Thoracic aorta (tissue), 2 donors: ENCODE measurements at regions not wholly inside any gene's neighbourhood (a gene's known extent, or its start where the extent isn't known, plus 50 kb on each side); places are given as distances from the start of the nearest gene placed in this dataset.

Experiments used
- ATAC-seq: fragments of 150-250 bp; one replicate; pipeline ENCODE4 v1.8.0; 2017; ENCODE audit warnings: low read depth; ENCODE audit not compliant: insufficient number of reproducible peaks, low FRiP score
- DNase-seq: peaks from one replicate; pipeline ENCODE4 v3.0.0-alpha.2; 2020; ENCODE audit warnings: low spot score
- H3K27ac ChIP-seq, 2 donors: fragments of 200-600 bp; sonication (generic); 1 replicate in 1 of 2; 2 replicates in 1 of 2; pipeline ENCODE4 v1.5.1; 2016; ENCODE audit warnings: mild to moderate bottlenecking in 2 of 2, moderate library complexity in 2 of 2
- H3K27me3 ChIP-seq: fragments of 200-600 bp; sonication (generic); replicated peaks from 2 replicates; pipeline ENCODE4 v1.6.0; 2016; ENCODE audit warnings: mild to moderate bottlenecking; ENCODE audit not compliant: insufficient read depth
- H3K36me3 ChIP-seq: fragments of 200-600 bp; sonication (generic); one replicate; pipeline ENCODE4 v1.5.1; 2016
- H3K4me1 ChIP-seq, 2 donors: fragments of 200-600 bp; sonication (generic); 1 replicate in 1 of 2; 2 replicates in 1 of 2; pipeline versions ENCODE4 v1.5.1 to v1.6.0; 2016; ENCODE audit warnings: low read depth in 2 of 2, mild to moderate bottlenecking in 1 of 2; ENCODE audit not compliant: control insufficient read depth in 1 of 2
- H3K4me3 ChIP-seq: fragments of 200-600 bp; sonication (generic); 2 replicates; pipeline ENCODE4 v1.5.1; 2016; ENCODE audit warnings: mild to moderate bottlenecking
- H3K9me3 ChIP-seq: fragments of 200-600 bp; sonication (generic); 2 replicates; pipeline ENCODE4 v1.5.1; 2016
- TF ChIP-seq, protein P1 (sequence below): fragments of 200-600 bp; sonication (generic); IDR thresholded peaks from one replicate; pipeline ENCODE4 v1.5.1; 2019; ENCODE audit warnings: antibody characterized with exemption

DNA sequence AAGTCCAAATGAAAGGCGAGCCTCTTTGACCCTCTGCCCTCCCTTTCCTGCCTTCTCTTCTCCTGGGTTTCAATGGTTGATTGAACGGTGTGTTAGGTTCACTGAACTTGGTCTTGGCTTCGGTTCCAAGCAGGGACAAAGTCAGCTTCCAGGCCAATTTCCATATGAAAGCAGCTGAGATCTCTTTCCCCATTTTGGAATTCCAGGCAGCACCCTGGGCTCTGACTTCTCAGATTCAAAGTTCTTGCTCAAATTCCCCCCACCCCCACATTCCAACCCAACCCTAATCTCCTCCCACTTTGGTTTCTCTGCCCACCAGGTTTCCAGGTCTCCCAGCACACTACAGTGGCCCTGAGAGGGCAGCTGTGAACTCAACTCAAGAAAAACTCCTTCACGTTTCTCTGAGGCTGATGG, 231.0 kb downstream of the INSIG2 start:
- TF ChIP-seq, protein P1, sequence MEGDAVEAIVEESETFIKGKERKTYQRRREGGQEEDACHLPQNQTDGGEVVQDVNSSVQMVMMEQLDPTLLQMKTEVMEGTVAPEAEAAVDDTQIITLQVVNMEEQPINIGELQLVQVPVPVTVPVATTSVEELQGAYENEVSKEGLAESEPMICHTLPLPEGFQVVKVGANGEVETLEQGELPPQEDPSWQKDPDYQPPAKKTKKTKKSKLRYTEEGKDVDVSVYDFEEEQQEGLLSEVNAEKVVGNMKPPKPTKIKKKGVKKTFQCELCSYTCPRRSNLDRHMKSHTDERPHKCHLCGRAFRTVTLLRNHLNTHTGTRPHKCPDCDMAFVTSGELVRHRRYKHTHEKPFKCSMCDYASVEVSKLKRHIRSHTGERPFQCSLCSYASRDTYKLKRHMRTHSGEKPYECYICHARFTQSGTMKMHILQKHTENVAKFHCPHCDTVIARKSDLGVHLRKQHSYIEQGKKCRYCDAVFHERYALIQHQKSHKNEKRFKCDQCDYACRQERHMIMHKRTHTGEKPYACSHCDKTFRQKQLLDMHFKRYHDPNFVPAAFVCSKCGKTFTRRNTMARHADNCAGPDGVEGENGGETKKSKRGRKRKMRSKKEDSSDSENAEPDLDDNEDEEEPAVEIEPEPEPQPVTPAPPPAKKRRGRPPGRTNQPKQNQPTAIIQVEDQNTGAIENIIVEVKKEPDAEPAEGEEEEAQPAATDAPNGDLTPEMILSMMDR = no peak
- no peaks in the 10 kb centered on the region for H3K9me3 ChIP-seq
- H3K36me3 ChIP-seq = no peaks in the 10 kb centered on the region
- H3K27ac ChIP-seq = no peak overlapping the region
- ATAC-seq (no peak), DNase-seq (no peak)
- no peaks in the 10 kb centered on the region for H3K4me1 ChIP-seq
- no peaks in the 10 kb centered on the region for H3K27me3 ChIP-seq
- H3K4me3 ChIP-seq = no peak overlapping the region

DNA sequence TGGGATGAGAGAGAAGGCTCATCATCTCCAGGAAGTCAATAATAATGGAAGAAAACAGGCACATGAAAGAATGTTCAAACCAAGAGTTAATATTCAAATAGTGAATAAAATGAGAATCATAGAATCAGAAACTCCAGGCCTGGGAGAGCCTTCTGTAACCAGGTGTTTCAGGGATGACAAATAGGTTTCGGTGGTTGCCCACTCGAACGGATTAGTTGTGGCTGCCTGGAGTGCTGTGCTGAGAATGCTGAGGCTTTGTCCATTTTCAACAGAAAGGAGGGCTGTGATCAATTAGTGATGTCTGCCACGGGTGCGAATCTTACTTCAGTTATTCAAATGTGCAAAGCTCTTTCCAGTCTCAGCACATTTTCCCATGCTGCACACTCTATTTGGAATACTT, 227.3 kb downstream of the INSIG2 start:
- no peaks in the 10 kb centered on the region for H3K27me3 ChIP-seq
- DNase-seq = no peak
- no peak overlapping the region for H3K4me3 ChIP-seq
- no peaks in the 10 kb centered on the region for H3K9me3 ChIP-seq
- TF ChIP-seq, protein P1 = no peak
- no peaks in the 10 kb centered on the region for H3K36me3 ChIP-seq
- no peak for ATAC-seq
- no peaks in the 10 kb centered on the region for H3K4me1 ChIP-seq
- H3K27ac ChIP-seq = no peak overlapping the region

DNA sequence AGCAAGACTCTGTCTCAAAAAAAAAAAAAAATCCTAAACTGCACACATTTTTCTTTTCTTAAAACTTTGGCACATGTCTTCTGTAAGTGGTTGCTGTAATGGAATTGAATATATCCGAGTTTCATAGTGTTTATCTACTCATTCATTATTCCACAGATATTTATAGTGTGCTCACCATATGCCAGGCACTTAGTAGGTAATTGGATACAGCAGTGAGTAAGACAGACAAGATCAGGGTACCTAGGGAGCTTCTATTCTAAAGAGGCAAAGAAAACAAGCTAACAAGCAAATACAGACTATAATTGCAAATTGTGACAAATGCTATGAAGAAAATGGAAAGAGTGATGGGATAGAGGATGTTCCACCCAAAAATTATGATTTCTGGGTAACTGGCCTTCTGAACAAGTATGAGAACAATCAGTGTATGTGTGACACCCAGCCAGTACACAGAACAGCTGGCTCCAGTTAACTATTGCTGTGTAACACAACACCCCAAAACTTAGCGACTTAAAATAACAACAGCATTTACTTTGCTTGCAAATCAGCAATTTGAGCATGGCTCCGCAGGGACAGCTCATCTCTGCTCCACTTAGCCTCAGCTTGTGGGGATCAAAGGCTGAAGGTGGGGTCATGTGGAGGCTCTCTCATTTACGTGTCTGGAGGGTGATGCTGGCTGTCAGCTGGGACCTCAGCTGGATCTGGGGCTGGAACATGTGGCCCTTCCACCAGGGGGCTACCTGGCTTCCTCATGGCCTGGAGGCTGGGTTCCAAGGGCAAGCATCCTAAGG, 224.9 kb downstream of the INSIG2 start:
- DNase-seq (no peak), ATAC-seq (no peak)
- Histone ChIP-seq H3K4me1 (peaks cover 0 to 4% of the 10 kb centered on the region in 2 donors), H3K36me3 (no peaks in the 10 kb centered on the region), H3K4me3 (no peak overlapping the region), H3K9me3 (no peaks in the 10 kb centered on the region), H3K27me3 (peaks cover 4% of the 10 kb centered on the region), H3K27ac (no peak overlapping the region)
- TF ChIP-seq, protein P1 = no peak

DNA sequence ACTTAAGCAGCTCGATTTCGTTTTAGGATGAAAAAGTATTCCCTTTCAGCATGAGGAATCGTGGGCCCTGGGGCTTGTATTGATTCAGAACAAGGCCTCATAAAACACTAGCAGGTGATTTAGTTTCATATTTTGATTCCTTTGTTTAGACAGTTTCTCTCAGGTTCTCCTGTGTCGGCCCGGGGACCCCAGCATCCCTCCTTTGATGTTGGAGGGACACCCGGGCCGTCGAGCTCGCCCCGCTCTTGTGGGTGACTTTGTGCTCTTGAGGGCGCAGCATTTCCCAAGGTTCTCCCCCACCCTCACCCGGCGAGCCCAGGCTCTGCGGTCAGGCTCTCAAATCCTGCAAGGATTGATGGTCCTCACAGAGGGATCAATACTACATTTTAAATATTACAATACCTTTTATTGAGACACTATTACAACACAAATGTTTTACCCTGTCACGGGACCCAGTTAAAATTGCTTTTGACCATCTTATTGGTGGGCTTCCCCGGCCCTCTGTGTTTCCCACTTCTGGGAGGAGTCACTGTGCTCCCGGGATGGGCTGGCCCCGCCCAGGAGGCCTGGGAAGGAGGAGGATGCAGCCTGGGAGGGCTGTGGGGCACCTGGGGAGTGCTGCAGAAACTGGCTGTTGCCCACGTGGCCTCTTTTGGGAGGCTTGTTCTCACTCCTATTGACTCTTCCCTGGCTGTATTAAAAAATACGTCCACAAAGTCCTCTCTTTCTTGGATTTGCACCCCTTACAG, 222.6 kb downstream of the INSIG2 start:
- Histone ChIP-seq H3K27me3 (peaks cover 4% of the 10 kb centered on the region), H3K27ac (no peak overlapping the region), H3K36me3 (no peaks in the 10 kb centered on the region), H3K4me3 (peak overlapping the region; percentile 78), H3K9me3 (no peaks in the 10 kb centered on the region), H3K4me1 (peaks cover 0 to 4% of the 10 kb centered on the region in 2 donors)
- ATAC-seq (no peak), DNase-seq (no peak)
- TF ChIP-seq, protein P1 = no peak

DNA sequence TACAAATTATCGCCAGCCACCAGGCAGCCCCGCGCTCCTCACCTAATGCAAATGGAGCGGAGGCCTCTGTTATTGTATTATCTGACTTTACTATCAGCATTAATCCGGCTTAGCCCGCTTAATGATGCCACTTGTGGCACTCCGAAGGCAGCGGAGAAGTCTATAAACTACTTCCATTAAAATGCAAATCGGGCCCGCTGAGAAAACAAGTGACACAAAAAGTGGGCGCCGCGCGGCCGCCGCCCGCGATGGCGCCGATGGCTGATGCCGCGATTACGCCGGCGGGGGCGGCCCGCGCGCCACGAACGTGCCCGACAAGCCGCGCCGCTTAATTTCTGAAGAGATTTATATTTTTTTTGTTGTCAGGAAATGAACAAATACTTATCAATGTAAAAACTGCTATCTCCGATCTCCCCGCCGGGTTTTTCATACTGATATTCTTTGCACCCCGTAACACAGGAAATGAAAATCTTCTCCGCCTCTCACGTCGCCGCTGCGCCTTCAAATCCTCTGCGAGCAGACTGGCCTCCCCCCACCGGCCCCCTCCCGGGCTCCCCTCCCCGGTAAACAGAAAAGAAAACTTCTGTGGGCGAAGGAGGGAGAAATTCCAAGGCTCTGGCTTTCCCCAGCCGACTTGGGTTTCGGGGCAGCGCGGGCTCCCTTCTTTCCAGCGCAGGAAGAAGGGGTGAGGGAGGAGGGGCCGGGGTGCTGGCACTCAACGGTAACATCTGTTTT, 221.8 kb downstream of the INSIG2 start:
- ATAC-seq (no peak), DNase-seq (no peak)
- H3K36me3 ChIP-seq = no peaks in the 10 kb centered on the region
- no peaks in the 10 kb centered on the region for H3K9me3 ChIP-seq
- TF ChIP-seq, protein P1 = no peak
- no peak overlapping the region for H3K27ac ChIP-seq
- peaks cover 4% of the 10 kb centered on the region for H3K27me3 ChIP-seq
- peak overlapping the region; percentile 78 for H3K4me3 ChIP-seq
- H3K4me1 ChIP-seq = peaks cover 0 to 4% of the 10 kb centered on the region in 2 donors
